Mesendoderm (in vitro differentiated cells): ENCODE measurements at regions not wholly inside any gene's neighbourhood (a gene's known extent, or its start where the extent isn't known, plus 50 kb on each side); places are given as distances from the start of the nearest gene placed in this dataset.

Source experiments
- DNase-seq: peaks from one replicate; pipeline ENCODE4 v3.0.0; 2013
- H2AK5ac ChIP-seq: 2 replicates; pipeline ENCODE4 v1.6.1; 2013; ENCODE audit warnings: low read length, inconsistent platforms
- H2BK120ac ChIP-seq: 2 replicates; pipeline ENCODE4 v1.6.1; 2013; ENCODE audit warnings: low read depth, mild to moderate bottlenecking, low read length, moderate library complexity, mixed read lengths
- H2BK15ac ChIP-seq: replicated peaks from 2 replicates; pipeline ENCODE4 v1.6.1; 2013; ENCODE audit warnings: low read depth, mild to moderate bottlenecking, moderate library complexity
- H2BK5ac ChIP-seq: 2 replicates; pipeline ENCODE4 v1.6.1; 2013; ENCODE audit warnings: low read length, inconsistent platforms
- H3K18ac ChIP-seq: 2 replicates; pipeline ENCODE4 v1.6.1; 2013; ENCODE audit warnings: mild to moderate bottlenecking, low read length, mixed read lengths
- H3K23ac ChIP-seq: one replicate; pipeline ENCODE4 v1.6.1; 2013; ENCODE audit warnings: low read length
- H3K27ac ChIP-seq: 2 replicates; pipeline ENCODE4 v1.5.1; 2013; ENCODE audit warnings: low read depth, mild to moderate bottlenecking, inconsistent platforms, low read length, moderate library complexity
- H3K27me3 ChIP-seq: 2 replicates; pipeline ENCODE4 v1.6.1; 2013; ENCODE audit warnings: low read length, control low read depth, mild to moderate bottlenecking, inconsistent platforms; ENCODE audit not compliant: insufficient read depth, poor library complexity
- H3K36me3 ChIP-seq: 2 replicates; pipeline ENCODE4 v1.6.1; 2013; ENCODE audit warnings: low read length, inconsistent platforms; ENCODE audit not compliant: control insufficient read depth, insufficient read depth
- H3K4ac ChIP-seq: one replicate; pipeline ENCODE4 v1.6.1; 2013; ENCODE audit warnings: low read depth, mild to moderate bottlenecking, low read length, moderate library complexity
- H3K4me1 ChIP-seq: 2 replicates; pipeline ENCODE4 v1.6.1; 2013; ENCODE audit warnings: low read depth, low read length, inconsistent platforms; ENCODE audit not compliant: control insufficient read depth
- H3K4me2 ChIP-seq: 2 replicates; pipeline ENCODE4 v1.6.1; 2013; ENCODE audit warnings: low read length
- H3K4me3 ChIP-seq: 2 replicates; pipeline ENCODE4 v1.5.1; 2013; ENCODE audit warnings: mild to moderate bottlenecking, low read length
- H3K56ac ChIP-seq: one replicate; pipeline ENCODE4 v1.6.1; 2013; ENCODE audit warnings: low read length
- H3K79me1 ChIP-seq: 2 replicates; pipeline ENCODE4 v1.6.1; 2013; ENCODE audit warnings: low read length, inconsistent platforms
- H3K79me2 ChIP-seq: 2 replicates; pipeline ENCODE4 v1.6.1; 2013; ENCODE audit warnings: mild to moderate bottlenecking, low read length; ENCODE audit not compliant: control insufficient read depth, insufficient read depth
- H3K9ac ChIP-seq: 2 replicates; pipeline ENCODE4 v1.6.1; 2013; ENCODE audit warnings: low read length, inconsistent platforms
- H4K5ac ChIP-seq: one replicate; pipeline ENCODE4 v1.6.1; 2013; ENCODE audit warnings: low read length
- H4K8ac ChIP-seq: one replicate; pipeline ENCODE4 v1.6.1; 2013; ENCODE audit warnings: low read depth, mild to moderate bottlenecking, control low read depth, low read length, moderate library complexity
- WGBS: extraction: QIAGEN DNeasy Blood & Tissue Kit; methylation state at CpG from one replicate; pipeline ENCODE4 v1.1.7; 2013; ENCODE audit warnings: low lambda C conversion rate, missing lambda C conversion rate; ENCODE audit not compliant: insufficient coverage; ENCODE audit errors: extremely low coverage; 5-methylcytosine and 5-hydroxymethylcytosine counted together

- no peak for DNase-seq
- WGBS, result no CpG with 5 or more reads among the region's 1 CpG
- Histone ChIP-seq H4K5ac (no peak overlapping the region), H3K27ac (no peak overlapping the region), H3K4me2 (no peak overlapping the region), H3K9ac (no peak overlapping the region), H2BK120ac (no peak overlapping the region), H2BK5ac (no peak overlapping the region), H3K23ac (no peak overlapping the region), H2AK5ac (no peak overlapping the region), H3K56ac (no peak overlapping the region), H3K79me1 (no peaks in the 10 kb centered on the region), H3K36me3 (no peaks in the 10 kb centered on the region), H3K4me1 (peaks cover 3% of the 10 kb centered on the region), H3K27me3 (no peaks in the 10 kb centered on the region), H3K18ac (no peak overlapping the region), H2BK15ac (no peak overlapping the region), H3K4ac (peak overlapping the region; percentile 18), H3K4me3 (no peak overlapping the region), H4K8ac (no peak overlapping the region), H3K79me2 (no peaks in the 10 kb centered on the region)
Observed at GRCh38 chr3:40845447-40845846, 320.7 kb downstream of the ZNF621 start.

GRCh38 chr3:40845916-40846315, 321.2 kb downstream of the ZNF621 start:
- H3K27ac ChIP-seq, result no peak overlapping the region
- H2BK15ac ChIP-seq, result no peak overlapping the region
- no peak overlapping the region for H3K23ac ChIP-seq
- H3K79me2 ChIP-seq, result no peaks in the 10 kb centered on the region
- no peak overlapping the region for H4K8ac ChIP-seq
- no peak overlapping the region for H2BK120ac ChIP-seq
- no peaks in the 10 kb centered on the region for H3K79me1 ChIP-seq
- H4K5ac ChIP-seq, result no peak overlapping the region
- DNase-seq, result no peak
- no peak overlapping the region for H3K4ac ChIP-seq
- H3K56ac ChIP-seq, result no peak overlapping the region
- H3K18ac ChIP-seq, result no peak overlapping the region
- no peaks in the 10 kb centered on the region for H3K36me3 ChIP-seq
- H3K27me3 ChIP-seq, result no peaks in the 10 kb centered on the region
- WGBS, result no CpG with 5 or more reads among the region's 1 CpG
- H2BK5ac ChIP-seq, result no peak overlapping the region
- no peak overlapping the region for H2AK5ac ChIP-seq
- H3K9ac ChIP-seq, result no peak overlapping the region
- H3K4me3 ChIP-seq, result no peak overlapping the region
- peaks cover 3% of the 10 kb centered on the region for H3K4me1 ChIP-seq
- H3K4me2 ChIP-seq, result no peak overlapping the region

- no CpG with 5 or more reads among the region's 1 CpG for WGBS
- no peaks in the 10 kb centered on the region for H3K79me1 ChIP-seq
- H2BK120ac ChIP-seq, result no peak overlapping the region
- H3K18ac ChIP-seq, result peak overlapping the region; percentile 65
- no peaks in the 10 kb centered on the region for H3K79me2 ChIP-seq
- no peak overlapping the region for H3K4me2 ChIP-seq
- DNase-seq, result no peak
- H2AK5ac ChIP-seq, result no peak overlapping the region
- peak overlapping the region; percentile 75 for H2BK15ac ChIP-seq
- H3K23ac ChIP-seq, result no peak overlapping the region
- H3K9ac ChIP-seq, result no peak overlapping the region
- no peaks in the 10 kb centered on the region for H3K36me3 ChIP-seq
- no peak overlapping the region for H3K4me3 ChIP-seq
- no peak overlapping the region for H3K27ac ChIP-seq
- H4K8ac ChIP-seq, result no peak overlapping the region
- H3K27me3 ChIP-seq, result no peaks in the 10 kb centered on the region
- H3K4me1 ChIP-seq, result peaks cover 3% of the 10 kb centered on the region
- H4K5ac ChIP-seq, result no peak overlapping the region
- no peak overlapping the region for H3K56ac ChIP-seq
- H3K4ac ChIP-seq, result no peak overlapping the region
- no peak overlapping the region for H2BK5ac ChIP-seq
Observed at GRCh38 chr3:40846451-40846850, 321.7 kb downstream of the ZNF621 start.

- no peak overlapping the region for H4K8ac ChIP-seq
- H3K4me3 ChIP-seq, result no peak overlapping the region
- no peak overlapping the region for H2BK15ac ChIP-seq
- peak; percentile 98 for DNase-seq
- no peak overlapping the region for H3K4me2 ChIP-seq
- H3K18ac ChIP-seq, result no peak overlapping the region
- H3K56ac ChIP-seq, result no peak overlapping the region
- no CpG with 5 or more reads among the region's 6 CpGs for WGBS
- H4K5ac ChIP-seq, result no peak overlapping the region
- no peak overlapping the region for H2BK5ac ChIP-seq
- H2BK120ac ChIP-seq, result no peak overlapping the region
- no peak overlapping the region for H3K27ac ChIP-seq
- no peaks in the 10 kb centered on the region for H3K79me2 ChIP-seq
- H3K4ac ChIP-seq, result peak overlapping the region; percentile 5
- no peaks in the 10 kb centered on the region for H3K79me1 ChIP-seq
- H3K27me3 ChIP-seq, result no peaks in the 10 kb centered on the region
- no peak overlapping the region for H3K9ac ChIP-seq
- H3K23ac ChIP-seq, result no peak overlapping the region
- H2AK5ac ChIP-seq, result no peak overlapping the region
- peaks cover 3% of the 10 kb centered on the region for H3K4me1 ChIP-seq
- no peaks in the 10 kb centered on the region for H3K36me3 ChIP-seq
Observed at GRCh38 chr3:40847551-40847992, 322.8 kb downstream of the ZNF621 start.

- H3K79me2 ChIP-seq, result no peaks in the 10 kb centered on the region
- H4K8ac ChIP-seq, result no peak overlapping the region
- no peak overlapping the region for H3K4me3 ChIP-seq
- no peak for DNase-seq
- peaks cover 3% of the 10 kb centered on the region for H3K4me1 ChIP-seq
- H3K9ac ChIP-seq, result no peak overlapping the region
- no peak overlapping the region for H2BK120ac ChIP-seq
- no peak overlapping the region for H4K5ac ChIP-seq
- H3K79me1 ChIP-seq, result no peaks in the 10 kb centered on the region
- no peak overlapping the region for H3K4me2 ChIP-seq
- no peak overlapping the region for H3K27ac ChIP-seq
- no peak overlapping the region for H3K56ac ChIP-seq
- no peak overlapping the region for H2BK5ac ChIP-seq
- WGBS, result no CpG with 5 or more reads among the region's 2 CpGs
- no peak overlapping the region for H2BK15ac ChIP-seq
- H3K4ac ChIP-seq, result peak overlapping the region; percentile 5
- H2AK5ac ChIP-seq, result no peak overlapping the region
- H3K27me3 ChIP-seq, result no peaks in the 10 kb centered on the region
- H3K18ac ChIP-seq, result no peak overlapping the region
- H3K23ac ChIP-seq, result no peak overlapping the region
- H3K36me3 ChIP-seq, result no peaks in the 10 kb centered on the region
Observed at GRCh38 chr3:40848421-40848820, 323.7 kb downstream of the ZNF621 start.

GRCh38 chr3:40850861-40851260, 326.1 kb downstream of the ZNF621 start:
- Histone ChIP-seq H3K4me2 (no peak overlapping the region), H3K23ac (no peak overlapping the region), H4K8ac (no peak overlapping the region), H3K9ac (no peak overlapping the region), H3K4ac (no peak overlapping the region), H2BK120ac (no peak overlapping the region), H3K4me1 (peaks cover 3% of the 10 kb centered on the region), H2AK5ac (no peak overlapping the region), H3K36me3 (no peaks in the 10 kb centered on the region), H3K18ac (no peak overlapping the region), H3K56ac (no peak overlapping the region), H3K79me2 (no peaks in the 10 kb centered on the region), H2BK5ac (no peak overlapping the region), H2BK15ac (no peak overlapping the region), H3K27me3 (no peaks in the 10 kb centered on the region), H3K79me1 (no peaks in the 10 kb centered on the region), H3K27ac (no peak overlapping the region), H4K5ac (no peak overlapping the region), H3K4me3 (no peak overlapping the region)
- no CpG with 5 or more reads among the region's 4 CpGs for WGBS
- no peak for DNase-seq
